Muscle layer of colon (tissue), 2 donors: ENCODE measurements at regions not wholly inside any gene's neighbourhood (a gene's known extent, or its start where the extent isn't known, plus 50 kb on each side); places are given as distances from the start of the nearest gene placed in this dataset.
"Not testable (repeated sequence)": the region's sequence is repeated elsewhere in the genome, so short reads cannot be mapped to it uniquely, and the experiment has no call there.

Source experiments
- H3K27ac ChIP-seq: one replicate; pipeline ENCODE4 v1.7.0; 2013; ENCODE audit warnings: low read depth, mild to moderate bottlenecking, low read length, moderate library complexity
- H3K27me3 ChIP-seq, 2 donors: one replicate each; pipeline ENCODE4 v1.7.0; 2013; ENCODE audit warnings: low read length in 2 of 2, mild to moderate bottlenecking in 2 of 2; ENCODE audit not compliant: insufficient read depth in 2 of 2, control insufficient read depth in 1 of 2
- H3K36me3 ChIP-seq: one replicate; pipeline ENCODE4 v1.7.0; 2013; ENCODE audit warnings: mild to moderate bottlenecking, low read length; ENCODE audit not compliant: insufficient read depth
- H3K4me1 ChIP-seq: one replicate; pipeline ENCODE4 v1.7.0; 2013; ENCODE audit warnings: mild to moderate bottlenecking, low read length; ENCODE audit not compliant: insufficient read depth
- H3K4me3 ChIP-seq, 2 donors: one replicate each; pipeline ENCODE4 v1.7.0; 2013; ENCODE audit warnings: low read length in 2 of 2, low read depth in 1 of 2, mild to moderate bottlenecking in 1 of 2, moderate library complexity in 1 of 2
- H3K9ac ChIP-seq: one replicate; pipeline ENCODE4 v1.7.0; 2013; ENCODE audit warnings: low read length
- H3K9me3 ChIP-seq: one replicate; pipeline ENCODE4 v1.7.0; 2013; ENCODE audit warnings: mild to moderate bottlenecking, low read length
- donor health status: abdominal sarcoma.
- donor health status: Adenocarcinoma of cecum.

DNA sequence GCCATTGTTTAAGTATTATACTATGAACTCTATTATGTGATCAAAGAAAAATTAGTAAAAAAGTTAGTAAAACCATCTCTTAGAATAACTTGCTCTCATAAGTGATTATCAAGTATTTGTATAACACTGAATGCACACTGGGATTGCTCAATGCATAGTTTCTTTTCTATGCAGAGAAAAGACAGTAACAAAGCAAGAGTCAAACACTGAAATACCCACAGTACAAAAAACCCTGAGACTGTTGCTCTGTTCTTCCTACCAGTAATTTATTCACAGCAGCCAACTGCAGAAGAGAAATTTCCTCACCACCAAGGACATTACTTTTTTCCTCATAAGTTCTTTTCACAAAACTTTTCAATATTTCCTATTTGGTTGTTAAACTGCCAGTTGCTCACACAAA is 634.4 kb downstream of the DTWD2 start:
- no peak overlapping the region for H3K9ac ChIP-seq
- no peaks in the 10 kb centered on the region for H3K9me3 ChIP-seq
- no peaks in the 10 kb centered on the region for H3K27me3 ChIP-seq
- H3K36me3 ChIP-seq, result no peaks in the 10 kb centered on the region
- no peak overlapping the region for H3K4me3 ChIP-seq
- H3K4me1 ChIP-seq, result no peaks in the 10 kb centered on the region
- H3K27ac ChIP-seq, result no peak overlapping the region

DNA sequence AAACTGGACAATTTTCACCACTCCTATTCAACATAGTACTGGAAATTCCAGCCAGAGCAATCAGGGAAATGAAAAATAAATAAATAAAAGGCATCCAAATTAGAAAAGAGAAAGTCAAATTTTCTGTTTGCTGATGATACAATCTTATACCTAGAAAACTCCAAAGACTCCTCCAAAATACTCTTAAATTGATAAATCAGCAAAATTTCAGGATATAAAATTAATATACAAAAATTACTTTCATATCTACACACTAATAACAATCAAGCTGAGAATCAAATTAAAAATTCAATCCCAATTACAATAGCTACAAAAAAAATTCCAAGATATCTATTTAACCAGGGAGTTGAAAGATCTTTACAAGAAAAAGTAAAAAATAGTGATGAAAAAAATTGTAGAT is 651.9 kb downstream of the DTWD2 start:
- Histone ChIP-seq H3K9ac (no peak overlapping the region), H3K27me3 (no peaks in the 10 kb centered on the region), H3K4me1 (no peaks in the 10 kb centered on the region), H3K36me3 (no peaks in the 10 kb centered on the region), H3K4me3 (no peak overlapping the region), H3K27ac (no peak overlapping the region), H3K9me3 (no peaks in the 10 kb centered on the region)

DNA sequence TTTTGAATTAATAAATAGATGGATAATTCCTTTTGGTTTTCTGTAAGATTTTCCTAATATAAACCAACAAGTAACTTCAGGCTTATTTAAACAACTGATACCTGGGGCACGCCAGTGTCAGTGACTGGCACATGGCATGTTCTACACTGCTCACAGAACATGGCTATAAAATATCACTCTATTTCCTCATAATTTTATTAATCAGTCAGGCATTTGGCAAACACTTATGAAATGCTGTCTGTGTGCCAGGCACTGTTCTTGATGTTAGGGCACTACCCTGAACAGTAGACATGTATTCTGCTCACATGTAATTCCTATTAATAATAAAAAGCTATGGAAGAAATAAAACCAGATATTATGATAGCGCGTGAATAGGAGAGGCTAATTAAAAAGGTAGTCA is 661.0 kb downstream of the DTWD2 start:
- H3K27me3 ChIP-seq, result no peaks in the 10 kb centered on the region
- H3K27ac ChIP-seq, result no peak overlapping the region
- H3K4me3 ChIP-seq, result no peak overlapping the region
- no peak overlapping the region for H3K9ac ChIP-seq
- no peaks in the 10 kb centered on the region for H3K36me3 ChIP-seq
- H3K4me1 ChIP-seq, result no peaks in the 10 kb centered on the region
- no peaks in the 10 kb centered on the region for H3K9me3 ChIP-seq

DNA sequence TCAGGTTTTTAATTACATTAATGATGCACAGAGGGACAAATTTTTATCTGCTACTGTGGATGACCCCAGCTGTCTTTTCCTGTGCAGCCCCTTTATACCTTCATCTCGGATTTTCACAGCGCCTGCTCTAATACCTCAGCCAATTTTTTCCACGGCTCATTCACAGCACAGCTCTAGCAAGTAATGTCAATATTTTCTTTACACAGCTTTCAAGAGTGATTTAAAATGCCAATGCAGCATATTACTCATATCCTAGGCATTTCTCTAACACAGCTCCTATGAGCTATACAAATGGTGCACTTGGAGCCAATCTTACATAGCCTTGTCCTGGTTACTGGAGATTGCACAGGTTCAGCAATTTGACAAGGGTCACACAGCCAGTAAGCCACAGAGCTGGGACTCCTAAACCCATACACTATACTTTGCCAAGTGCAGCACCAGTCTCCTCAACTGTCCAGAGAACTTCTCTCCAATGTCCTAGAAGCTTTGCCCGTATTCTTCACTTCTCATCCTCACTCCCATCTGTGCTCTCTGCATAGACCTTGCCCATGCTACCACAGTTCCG is 661.8 kb downstream of the DTWD2 start:
- no peaks in the 10 kb centered on the region for H3K9me3 ChIP-seq
- H3K36me3 ChIP-seq, result no peaks in the 10 kb centered on the region
- H3K4me1 ChIP-seq, result no peaks in the 10 kb centered on the region
- no peak overlapping the region for H3K9ac ChIP-seq
- no peaks in the 10 kb centered on the region for H3K27me3 ChIP-seq
- H3K27ac ChIP-seq, result no peak overlapping the region
- H3K4me3 ChIP-seq, result no peak overlapping the region

DNA sequence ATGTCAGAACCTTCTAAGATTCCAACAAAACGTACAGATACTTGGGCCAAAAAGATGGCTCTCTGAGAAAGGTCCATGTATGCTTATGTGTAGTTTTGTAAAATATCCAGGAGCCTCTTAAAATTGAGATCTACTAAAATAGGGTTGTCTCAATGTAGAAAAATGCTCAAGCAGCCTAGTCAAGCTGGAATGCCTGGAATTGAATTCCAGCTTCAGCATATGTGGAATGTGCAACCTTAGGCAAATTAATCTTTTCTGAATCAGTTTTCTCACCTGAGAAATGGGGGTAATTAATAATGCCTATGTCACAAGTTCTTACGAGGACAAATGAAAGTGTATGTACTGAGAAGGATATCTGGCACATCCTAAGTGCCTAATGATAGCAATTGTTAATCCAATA is 662.4 kb downstream of the DTWD2 start:
- H3K4me1 ChIP-seq, result no peaks in the 10 kb centered on the region

DNA sequence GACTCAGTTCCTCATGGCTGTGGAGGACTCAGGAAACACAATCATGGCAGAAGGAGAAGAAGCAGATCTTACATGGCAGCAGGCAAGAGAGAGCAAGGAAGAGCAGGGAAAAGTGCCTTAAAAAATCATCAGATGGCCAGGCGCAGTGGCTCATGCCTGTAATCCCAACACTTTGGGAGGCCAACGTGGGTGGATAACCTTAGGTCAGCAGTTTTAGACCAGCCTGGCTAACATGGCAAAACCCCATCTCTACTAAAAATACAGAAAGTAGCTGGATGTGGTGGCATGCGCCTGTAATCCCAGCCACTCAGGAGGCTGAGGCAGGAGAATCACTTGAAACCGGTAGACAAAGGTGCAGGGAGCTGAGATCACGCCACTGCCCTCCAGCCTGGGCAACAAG is 664.6 kb downstream of the DTWD2 start:
- H3K4me1 ChIP-seq, H3K36me3 ChIP-seq, H3K27ac ChIP-seq, H3K9ac ChIP-seq, H3K27me3 ChIP-seq, H3K9me3 ChIP-seq, H3K4me3 ChIP-seq: not testable (repeated sequence)

More for the DNA sequence above, 662.4 kb downstream of the DTWD2 start:
- Histone ChIP-seq H3K4me3 (no peak overlapping the region), H3K36me3 (no peaks in the 10 kb centered on the region), H3K27ac (no peak overlapping the region), H3K9me3 (no peaks in the 10 kb centered on the region), H3K9ac (no peak overlapping the region), H3K27me3 (no peaks in the 10 kb centered on the region)

DNA sequence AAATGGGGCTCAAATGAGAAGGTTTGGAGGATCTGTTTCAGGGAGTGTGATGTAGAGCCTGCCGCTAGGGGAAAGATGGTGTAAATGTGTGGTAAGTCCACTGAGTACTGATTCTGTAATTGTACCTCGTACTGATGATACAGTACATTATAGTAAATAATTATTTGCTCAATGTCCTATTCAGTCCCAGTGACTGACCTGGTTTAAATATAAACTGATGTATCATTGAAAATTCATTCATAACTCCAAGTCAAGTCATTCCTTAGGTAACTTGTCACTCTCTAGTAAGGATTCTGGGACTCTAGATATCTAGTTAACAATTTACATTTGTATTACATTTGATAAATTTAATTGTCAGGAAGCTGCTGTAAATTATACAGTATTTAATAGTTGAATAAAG is 667.3 kb downstream of the DTWD2 start:
- Histone ChIP-seq H3K4me1 (no peaks in the 10 kb centered on the region), H3K9ac (no peak overlapping the region), H3K36me3 (no peaks in the 10 kb centered on the region), H3K4me3 (no peak overlapping the region), H3K27ac (no peak overlapping the region), H3K27me3 (no peaks in the 10 kb centered on the region), H3K9me3 (no peaks in the 10 kb centered on the region)

DNA sequence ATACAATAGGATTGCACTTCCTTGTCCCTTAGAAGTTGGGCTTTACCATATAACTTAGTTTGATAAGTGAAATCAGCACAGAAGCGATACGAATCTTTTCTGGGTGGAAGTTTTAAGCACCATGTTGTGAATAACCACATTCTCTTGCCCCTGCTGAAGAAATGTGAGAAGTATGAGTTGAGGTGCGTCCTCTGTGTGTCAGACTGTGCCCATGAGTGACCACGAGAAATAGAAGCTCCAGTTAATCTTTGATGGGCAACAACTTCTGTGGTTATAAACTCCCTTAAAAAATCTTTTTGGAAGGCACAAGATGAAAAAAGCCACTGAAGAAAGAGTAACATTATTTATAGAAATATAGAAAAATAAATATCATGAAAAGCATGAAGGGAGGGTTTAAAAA is 668.2 kb downstream of the DTWD2 start:
- Histone ChIP-seq H3K27ac (no peak overlapping the region), H3K36me3 (no peaks in the 10 kb centered on the region), H3K27me3 (no peaks in the 10 kb centered on the region), H3K4me1 (no peaks in the 10 kb centered on the region), H3K4me3 (no peak overlapping the region), H3K9me3 (no peaks in the 10 kb centered on the region), H3K9ac (no peak overlapping the region)

DNA sequence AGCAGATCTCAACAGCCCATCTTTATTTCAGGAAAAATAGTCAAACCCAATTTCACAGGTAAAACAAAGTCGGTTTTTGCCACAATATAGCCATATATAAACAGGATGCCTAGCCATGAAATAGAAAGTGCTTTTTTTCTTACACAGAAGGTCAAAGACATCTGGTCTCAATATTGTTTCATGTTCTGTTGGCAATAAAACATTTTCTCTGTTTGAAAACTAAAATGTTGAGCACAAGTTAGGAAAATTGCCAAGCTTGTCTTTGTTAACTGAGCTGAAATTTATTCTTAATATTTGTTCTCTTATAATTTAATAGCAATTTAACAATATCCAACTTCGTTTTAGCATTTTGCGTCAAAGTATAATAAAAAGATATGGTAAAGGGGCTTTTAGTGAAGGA is 673.4 kb downstream of the DTWD2 start:
- no peaks in the 10 kb centered on the region for H3K9me3 ChIP-seq
- no peak overlapping the region for H3K9ac ChIP-seq
- no peaks in the 10 kb centered on the region for H3K36me3 ChIP-seq
- no peak overlapping the region for H3K4me3 ChIP-seq
- no peaks in the 10 kb centered on the region for H3K4me1 ChIP-seq
- H3K27me3 ChIP-seq, result no peaks in the 10 kb centered on the region
- H3K27ac ChIP-seq, result no peak overlapping the region

DNA sequence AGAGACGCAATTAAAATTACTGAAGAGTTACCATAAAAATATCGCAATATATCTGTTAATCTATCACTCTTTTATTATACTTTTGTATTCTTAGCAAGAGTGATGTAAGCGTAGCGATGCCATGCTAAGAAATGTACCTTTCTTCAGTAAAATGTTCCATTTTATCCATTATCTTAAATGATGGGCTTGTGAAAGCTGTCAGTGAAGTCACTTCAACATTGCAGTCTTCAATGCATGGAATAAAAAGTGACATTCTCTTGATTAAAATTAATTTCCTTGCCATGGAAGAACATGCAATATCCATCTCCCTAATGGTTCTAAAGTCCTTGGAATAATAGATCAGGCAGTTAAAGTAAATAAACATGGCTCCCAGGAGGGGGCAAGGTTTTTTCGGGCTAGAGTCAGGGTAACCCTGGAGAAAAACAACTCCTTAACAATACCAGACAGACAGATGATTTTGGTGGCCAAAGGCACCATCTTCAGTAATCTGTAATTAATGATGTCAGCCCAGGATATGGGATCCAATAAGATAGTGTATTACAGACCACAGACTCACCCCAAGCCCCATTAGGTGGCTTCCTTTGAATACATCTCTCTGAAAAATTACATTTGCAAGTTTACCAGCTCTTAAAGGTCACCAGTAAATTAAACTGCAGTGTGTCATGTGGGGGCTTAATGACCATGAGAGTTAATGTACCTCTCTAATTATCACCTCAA is 677.1 kb downstream of the DTWD2 start:
- Histone ChIP-seq H3K27me3 (no peaks in the 10 kb centered on the region), H3K27ac (no peak overlapping the region), H3K4me1 (no peaks in the 10 kb centered on the region), H3K4me3 (no peak overlapping the region), H3K36me3 (no peaks in the 10 kb centered on the region), H3K9me3 (no peaks in the 10 kb centered on the region), H3K9ac (no peak overlapping the region)

DNA sequence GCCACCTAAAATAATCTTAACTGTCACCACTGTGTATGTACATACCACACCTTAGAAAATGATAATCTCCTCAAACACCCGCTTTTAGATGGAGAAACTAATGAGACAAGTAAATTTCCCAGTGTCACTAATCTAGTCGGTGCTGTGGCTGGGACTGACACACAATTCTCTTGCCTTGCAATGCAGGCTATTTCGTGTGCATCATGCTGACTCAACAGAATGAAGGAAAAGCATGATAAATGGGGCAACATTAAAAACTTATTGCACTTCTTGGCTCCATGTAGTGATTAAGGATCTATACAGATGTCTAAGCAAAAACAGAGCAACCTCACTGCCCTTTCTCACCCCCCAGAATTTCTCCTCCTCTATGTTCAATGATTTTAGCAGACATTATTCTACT is 677.9 kb downstream of the DTWD2 start:
- Histone ChIP-seq H3K9me3 (no peaks in the 10 kb centered on the region), H3K36me3 (no peaks in the 10 kb centered on the region), H3K27ac (no peak overlapping the region), H3K9ac (no peak overlapping the region), H3K4me3 (no peak overlapping the region), H3K27me3 (no peaks in the 10 kb centered on the region), H3K4me1 (no peaks in the 10 kb centered on the region)

DNA sequence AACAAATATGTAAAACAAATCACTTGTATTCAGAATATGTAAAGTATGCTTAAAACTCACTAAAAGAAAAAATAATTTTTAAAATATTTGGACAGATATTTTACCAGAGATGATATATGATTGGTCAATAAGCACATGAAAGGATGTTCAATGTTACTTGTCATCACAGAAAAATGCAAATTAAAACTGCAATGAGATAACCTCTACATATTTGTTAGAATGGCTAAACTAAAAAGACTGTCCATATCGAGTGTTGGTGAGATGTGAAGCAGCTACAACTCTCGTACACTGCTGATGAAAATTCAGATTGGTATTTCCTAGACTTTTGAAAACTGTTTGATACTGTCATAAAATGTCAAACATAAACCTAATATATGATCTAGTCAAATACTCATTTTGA is 685.1 kb downstream of the DTWD2 start:
- no peak overlapping the region for H3K9ac ChIP-seq
- no peaks in the 10 kb centered on the region for H3K9me3 ChIP-seq
- H3K27me3 ChIP-seq, result no peaks in the 10 kb centered on the region
- no peaks in the 10 kb centered on the region for H3K4me1 ChIP-seq
- H3K36me3 ChIP-seq, result no peaks in the 10 kb centered on the region
- H3K27ac ChIP-seq, result no peak overlapping the region
- no peak overlapping the region for H3K4me3 ChIP-seq
